CD8-positive, alpha-beta memory T cell (primary cell): ENCODE measurements at regions not wholly inside any gene's neighbourhood (a gene's known extent, or its start where the extent isn't known, plus 50 kb on each side); places are given as distances from the start of the nearest gene placed in this dataset.

Source experiments
- CTCF ChIA-PET: fragments of 350-600 bp; sonication (Branson Sonifier 250); formaldehyde crosslinking; loops from one replicate; lab custom pipeline; 2021; ENCODE audit warnings: antibody characterized with exemption; lab: Charles Lee
- POLR2A ChIA-PET: fragments of 350-600 bp; sonication (Branson Sonifier 250); formaldehyde crosslinking; loops from one replicate; lab custom pipeline; 2021; ENCODE audit warnings: antibody characterized with exemption; lab: Charles Lee
- DNase-seq, 5 donors: peaks; one replicate each; pipeline versions ENCODE4 v3.0.0 to v3.0.0-alpha.2; 2020 to 2022; ENCODE audit warnings: mixed read lengths in 1 of 5
- H3K27ac ChIP-seq: one replicate; pipeline ENCODE4 v1.7.0; 2013; ENCODE audit warnings: low read depth, mild to moderate bottlenecking, low read length, moderate library complexity
- H3K27me3 ChIP-seq: 2 replicates; pipeline ENCODE4 v1.7.0; 2013; ENCODE audit warnings: low read length, mild to moderate bottlenecking; ENCODE audit not compliant: insufficient read depth, poor library complexity, severe bottlenecking
- H3K36me3 ChIP-seq: 2 replicates; pipeline ENCODE4 v1.7.0; 2013; ENCODE audit warnings: mild to moderate bottlenecking, low read length, moderate library complexity; ENCODE audit not compliant: insufficient read depth
- H3K4me1 ChIP-seq: 2 replicates; pipeline ENCODE4 v1.7.0; 2013; ENCODE audit warnings: mild to moderate bottlenecking, low read length, moderate library complexity; ENCODE audit not compliant: insufficient read depth
- H3K4me3 ChIP-seq: 2 replicates; pipeline ENCODE4 v1.7.0; 2013; ENCODE audit warnings: mild to moderate bottlenecking, low read length
- H3K9me3 ChIP-seq: 2 replicates; pipeline ENCODE4 v1.7.0; 2013; ENCODE audit warnings: mild to moderate bottlenecking, low read length
- H3K27ac Mint-ChIP-seq, 8 donors: one replicate each; pipeline ENCODE4 v1.8.0; 2020 to 2021; ENCODE audit warnings: mixed read lengths in 8 of 8, mild to moderate bottlenecking in 6 of 8, inconsistent platforms in 3 of 8, moderate library complexity in 3 of 8
- H3K27me3 Mint-ChIP-seq, 2 donors: one replicate each; pipeline ENCODE4 v1.8.0; 2020 to 2021; ENCODE audit warnings: mixed read lengths in 2 of 2, mild to moderate bottlenecking in 1 of 2, moderate library complexity in 1 of 2
- H3K36me3 Mint-ChIP-seq, 3 donors: one replicate each; pipeline ENCODE4 v1.8.0; 2020 to 2021; ENCODE audit warnings: mixed read lengths in 3 of 3, inconsistent platforms in 1 of 3, mild to moderate bottlenecking in 1 of 3
- H3K4me1 Mint-ChIP-seq, 3 donors: one replicate each; pipeline ENCODE4 v1.8.0; 2020 to 2021; ENCODE audit warnings: mixed read lengths in 3 of 3, inconsistent platforms in 1 of 3, mild to moderate bottlenecking in 1 of 3
- H3K4me3 Mint-ChIP-seq, 7 donors: one replicate each; pipeline ENCODE4 v1.8.0; 2020 to 2021; ENCODE audit warnings: mixed read lengths in 7 of 7, mild to moderate bottlenecking in 6 of 7, moderate library complexity in 4 of 7, inconsistent platforms in 2 of 7
- H3K9me3 Mint-ChIP-seq, 5 donors: one replicate each; pipeline ENCODE4 v1.8.0; 2020 to 2022; ENCODE audit warnings: mixed read lengths in 5 of 5, mild to moderate bottlenecking in 3 of 5, moderate library complexity in 2 of 5, inconsistent platforms in 1 of 5

- H3K27ac Mint-ChIP-seq, result no peak overlapping the region
- Histone ChIP-seq H3K27me3 (no peaks in the 10 kb centered on the region), H3K4me1 (no peaks in the 10 kb centered on the region), H3K27ac (no peak overlapping the region), H3K9me3 (no peaks in the 10 kb centered on the region), H3K36me3 (no peaks in the 10 kb centered on the region), H3K4me3 (no peak overlapping the region)
- H3K4me1 Mint-ChIP-seq, result no peaks in the 10 kb centered on the region
- no peak overlapping the region for H3K4me3 Mint-ChIP-seq
- DNase-seq, result no peak
- ChIA-PET CTCF (no interaction called here), POLR2A (no interaction called here)
- H3K9me3 Mint-ChIP-seq, result no peaks in the 10 kb centered on the region
- H3K27me3 Mint-ChIP-seq, result peaks cover 2 to 19% of the 10 kb centered on the region in 2 donors
- no peaks in the 10 kb centered on the region for H3K36me3 Mint-ChIP-seq
Measured at GRCh38 chr2:236841389-236841788, 244.3 kb upstream of the COPS8 start.

- no peaks in the 10 kb centered on the region for H3K9me3 ChIP-seq
- no peak overlapping the region for H3K27ac ChIP-seq
- no peaks in the 10 kb centered on the region for H3K27me3 ChIP-seq
- no peak overlapping the region for H3K4me3 ChIP-seq
- CTCF ChIA-PET, result no interaction called here
- no peak overlapping the region for H3K27ac Mint-ChIP-seq
- H3K4me1 ChIP-seq, result no peaks in the 10 kb centered on the region
- H3K36me3 ChIP-seq, result no peaks in the 10 kb centered on the region
- H3K27me3 Mint-ChIP-seq, result peaks cover 0 to 17% of the 10 kb centered on the region in 2 donors
- POLR2A ChIA-PET, result no interaction called here
- no peak for DNase-seq
- H3K9me3 Mint-ChIP-seq, result no peaks in the 10 kb centered on the region
- no peak overlapping the region for H3K4me3 Mint-ChIP-seq
- H3K4me1 Mint-ChIP-seq, result no peaks in the 10 kb centered on the region
- no peaks in the 10 kb centered on the region for H3K36me3 Mint-ChIP-seq
Measured at GRCh38 chr2:236843161-236843968, 242.3 kb upstream of the COPS8 start.

GRCh38 chr2:236844711-236845110 lies 241.0 kb upstream of the COPS8 start:
- Mint-ChIP-seq H3K27me3 (peaks cover 2 to 20% of the 10 kb centered on the region in 2 donors), H3K36me3 (no peaks in the 10 kb centered on the region), H3K27ac (no peak overlapping the region), H3K4me1 (no peaks in the 10 kb centered on the region), H3K9me3 (no peaks in the 10 kb centered on the region), H3K4me3 (no peak overlapping the region)
- DNase-seq, result no peak
- Histone ChIP-seq H3K27me3 (no peaks in the 10 kb centered on the region), H3K4me1 (no peaks in the 10 kb centered on the region), H3K27ac (no peak overlapping the region), H3K9me3 (no peaks in the 10 kb centered on the region), H3K4me3 (no peak overlapping the region), H3K36me3 (no peaks in the 10 kb centered on the region)
- POLR2A ChIA-PET, result no interaction called here
- CTCF ChIA-PET, result no interaction called here

GRCh38 chr2:236847023-236847422 lies 238.7 kb upstream of the COPS8 start:
- peaks cover 0 to 3% (median 0%) of the 10 kb centered on the region in 5 donors for H3K9me3 Mint-ChIP-seq
- no peaks in the 10 kb centered on the region for H3K36me3 ChIP-seq
- H3K27me3 Mint-ChIP-seq, result peaks cover 2 to 21% of the 10 kb centered on the region in 2 donors
- no peak overlapping the region for H3K27ac Mint-ChIP-seq
- CTCF ChIA-PET, result no interaction called here
- no peaks in the 10 kb centered on the region for H3K36me3 Mint-ChIP-seq
- no peaks in the 10 kb centered on the region for H3K4me1 ChIP-seq
- no peak overlapping the region for H3K4me3 ChIP-seq
- no peak for DNase-seq
- H3K4me1 Mint-ChIP-seq, result no peaks in the 10 kb centered on the region
- H3K27me3 ChIP-seq, result no peaks in the 10 kb centered on the region
- no peak overlapping the region for H3K27ac ChIP-seq
- H3K9me3 ChIP-seq, result no peaks in the 10 kb centered on the region
- POLR2A ChIA-PET, result no interaction called here
- no peak overlapping the region for H3K4me3 Mint-ChIP-seq

- Histone ChIP-seq H3K36me3 (no peaks in the 10 kb centered on the region), H3K27me3 (no peaks in the 10 kb centered on the region), H3K9me3 (no peaks in the 10 kb centered on the region), H3K4me1 (no peaks in the 10 kb centered on the region), H3K27ac (no peak overlapping the region), H3K4me3 (no peak overlapping the region)
- Mint-ChIP-seq H3K27ac (no peak overlapping the region), H3K9me3 (peaks cover 0 to 3% (median 0%) of the 10 kb centered on the region in 5 donors), H3K4me3 (no peak overlapping the region), H3K36me3 (no peaks in the 10 kb centered on the region), H3K4me1 (no peaks in the 10 kb centered on the region), H3K27me3 (peaks cover 2 to 17% of the 10 kb centered on the region in 2 donors)
- CTCF ChIA-PET, result no interaction called here
- POLR2A ChIA-PET, result no interaction called here
- no peak for DNase-seq
Measured at GRCh38 chr2:236847538-236848263, 238.0 kb upstream of the COPS8 start.

- Mint-ChIP-seq H3K27me3 (peaks cover 2 to 15% of the 10 kb centered on the region in 2 donors), H3K27ac (no peak overlapping the region), H3K9me3 (peaks cover 0 to 3% (median 0%) of the 10 kb centered on the region in 5 donors), H3K4me3 (no peak overlapping the region), H3K36me3 (no peaks in the 10 kb centered on the region), H3K4me1 (no peaks in the 10 kb centered on the region)
- no peak for DNase-seq
- Histone ChIP-seq H3K36me3 (no peaks in the 10 kb centered on the region), H3K27ac (no peak overlapping the region), H3K4me3 (no peak overlapping the region), H3K4me1 (no peaks in the 10 kb centered on the region), H3K27me3 (no peaks in the 10 kb centered on the region), H3K9me3 (no peaks in the 10 kb centered on the region)
- POLR2A ChIA-PET, result no interaction called here
- CTCF ChIA-PET, result no interaction called here
Measured at GRCh38 chr2:236848501-236848900, 237.2 kb upstream of the COPS8 start.

- H3K9me3 Mint-ChIP-seq, result peaks cover 0 to 3% (median 0%) of the 10 kb centered on the region in 5 donors
- H3K27ac Mint-ChIP-seq, result no peak overlapping the region
- CTCF ChIA-PET, result no interaction called here
Measured at GRCh38 chr2:236849508-236849907, 236.2 kb upstream of the COPS8 start.

GRCh38 chr2:236849940-236850339 lies 235.7 kb upstream of the COPS8 start:
- no peak overlapping the region for H3K4me3 Mint-ChIP-seq
- no peak overlapping the region for H3K4me3 ChIP-seq
- H3K27me3 Mint-ChIP-seq, result peaks cover 2 to 11% of the 10 kb centered on the region in 2 donors
- H3K27ac ChIP-seq, result no peak overlapping the region
- H3K4me1 Mint-ChIP-seq, result no peaks in the 10 kb centered on the region
- H3K4me1 ChIP-seq, result no peaks in the 10 kb centered on the region
- no peaks in the 10 kb centered on the region for H3K9me3 ChIP-seq
- no peak overlapping the region for H3K27ac Mint-ChIP-seq
- no peaks in the 10 kb centered on the region for H3K27me3 ChIP-seq
- no peaks in the 10 kb centered on the region for H3K36me3 Mint-ChIP-seq
- peaks cover 0 to 3% (median 0%) of the 10 kb centered on the region in 5 donors for H3K9me3 Mint-ChIP-seq
- H3K36me3 ChIP-seq, result no peaks in the 10 kb centered on the region
- DNase-seq, result no peak
- ChIA-PET CTCF (no interaction called here), POLR2A (no interaction called here)

More at GRCh38 chr2:236849508-236849907, 236.2 kb upstream of the COPS8 start:
- Histone ChIP-seq H3K4me3 (no peak overlapping the region), H3K27me3 (no peaks in the 10 kb centered on the region), H3K27ac (no peak overlapping the region), H3K36me3 (no peaks in the 10 kb centered on the region), H3K9me3 (no peaks in the 10 kb centered on the region), H3K4me1 (no peaks in the 10 kb centered on the region)
- POLR2A ChIA-PET, result no interaction called here
- DNase-seq, result no peak
- H3K27me3 Mint-ChIP-seq, result peaks cover 2 to 11% of the 10 kb centered on the region in 2 donors
- H3K4me1 Mint-ChIP-seq, result no peaks in the 10 kb centered on the region
- H3K4me3 Mint-ChIP-seq, result no peak overlapping the region
- no peaks in the 10 kb centered on the region for H3K36me3 Mint-ChIP-seq
